DOHH2 (cell line): ENCODE measurements at regions not wholly inside any gene's neighbourhood (a gene's known extent, or its start where the extent isn't known, plus 50 kb on each side); places are given as distances from the start of the nearest gene placed in this dataset.

Source experiments
- CTCF ChIP-seq: fragments of 200-600 bp; sonication (generic); IDR thresholded peaks from one replicate; pipeline ENCODE4 v1.5.1; 2014; ENCODE audit warnings: antibody characterized with exemption, mild to moderate bottlenecking, low read depth, low read length; ENCODE audit not compliant: poor library complexity, severe bottlenecking
- EZH2phosphoT487 ChIP-seq: fragments of 200-600 bp; sonication (generic); IDR thresholded peaks from 2 replicates; pipeline ENCODE4 v1.6.1; 2017; ENCODE audit warnings: borderline replicate concordance, mild to moderate bottlenecking, antibody characterized with exemption, low read length, moderate library complexity, mixed read lengths

DNA sequence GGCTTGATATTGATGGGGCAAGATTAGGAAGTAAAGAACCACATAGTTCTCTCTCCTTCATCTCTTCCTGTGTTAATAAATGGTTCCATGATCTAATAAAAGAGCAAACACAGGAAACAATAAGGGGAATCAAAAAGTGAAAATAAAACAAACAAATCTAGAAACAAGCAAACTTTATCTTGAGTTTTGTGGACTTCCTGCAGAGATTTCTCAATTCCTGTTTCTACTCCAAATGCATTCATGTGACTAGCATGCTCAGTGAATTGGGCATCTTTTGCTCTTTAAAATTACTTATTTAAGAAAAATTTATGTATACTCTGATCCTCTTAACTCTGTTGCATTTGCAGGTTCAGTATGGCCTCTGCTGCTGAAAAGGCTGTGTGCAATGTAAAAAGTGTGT is 682.0 kb downstream of the KCTD8 start:
- TF ChIP-seq CTCF (no peak), EZH2phosphoT487 (no peak)
